Prostate gland (tissue), 2 donors: ENCODE measurements at regions not wholly inside any gene's neighbourhood (a gene's known extent, or its start where the extent isn't known, plus 50 kb on each side); places are given as distances from the start of the nearest gene placed in this dataset.

Experiments
- DNase-seq: peaks from one replicate; pipeline ENCODE4 v3.0.0-alpha.2; 2019; ENCODE audit warnings: low spot score
- H3K27ac ChIP-seq, 2 donors: fragments of 200-600 bp; sonication (generic); 2 replicates each; pipeline ENCODE4 v1.5.1; 2017 to 2019
- H3K27me3 ChIP-seq: fragments of 200-600 bp; sonication (generic); replicated peaks from 2 replicates; pipeline ENCODE4 v1.5.1; 2019; ENCODE audit not compliant: insufficient read depth
- H3K36me3 ChIP-seq, 2 donors: fragments of 200-600 bp; sonication (generic); 1 replicate in 1 of 2; 2 replicates in 1 of 2; pipeline versions ENCODE4 v1.5.1 to v1.8.1; 2017 to 2019
- H3K4me1 ChIP-seq: fragments of 200-600 bp; sonication (generic); replicated peaks from 2 replicates; pipeline ENCODE4 v1.5.1; 2019
- H3K4me3 ChIP-seq, 2 donors: fragments of 200-600 bp; sonication (generic); 2 replicates each; pipeline ENCODE4 v1.5.1; 2017 to 2019
- H3K9me3 ChIP-seq: fragments of 200-600 bp; sonication (generic); 2 replicates; pipeline ENCODE4 v1.5.1; 2017
- POLR2A ChIP-seq: fragments of 450-650 bp; IDR thresholded peaks from one replicate; pipeline ENCODE4 v1.6.1; 2016; ENCODE audit warnings: antibody characterized with exemption, mild to moderate bottlenecking
- POLR2AphosphoS5 ChIP-seq: sonication (generic); formaldehyde crosslinking; IDR thresholded peaks from one replicate; pipeline ENCODE4 v1.6.1; 2017; ENCODE audit warnings: antibody characterized with exemption
- WGBS: methylation state at CpG from one replicate; pipeline ENCODE4 v1.1.5; 2018; 5-methylcytosine and 5-hydroxymethylcytosine counted together
- intact Hi-C: fragments of 100-400 bp; cut with DNase I; formaldehyde crosslinking; loops from one replicate; pipeline ENCODE4 v1.14.2; 2022
- TF ChIP-seq, protein P1 (sequence below), 4 experiments: fragments of 200-600 bp in 2 of 4; fragments of 450-650 bp in 2 of 4; sonication (generic) in 2 of 4; IDR thresholded peaks; 1 replicate in 3 of 4; 2 replicates in 1 of 4; pipeline ENCODE4 v1.5.1; 2016 to 2019; ENCODE audit warnings: antibody characterized with exemption in 4 of 4, mild to moderate bottlenecking in 2 of 4, moderate library complexity in 2 of 4

DNA sequence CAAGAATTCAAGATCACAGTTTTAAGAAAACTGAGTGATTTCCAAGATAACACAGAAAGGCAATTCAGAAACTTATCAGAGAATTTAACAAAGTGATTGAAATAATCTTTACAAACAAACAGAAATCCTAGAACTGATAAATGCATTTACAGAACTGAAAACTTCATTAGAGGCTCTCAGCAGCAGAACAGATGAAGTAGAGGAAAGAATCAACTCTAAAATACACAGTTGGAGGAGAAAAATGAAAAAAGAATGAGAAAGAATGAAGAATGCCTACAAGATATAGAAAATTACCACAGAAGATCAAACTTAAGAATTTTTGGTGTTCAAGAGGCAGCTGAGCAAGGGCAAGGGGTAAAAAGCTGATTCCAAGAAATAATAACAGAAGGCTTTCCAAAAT, 168.8 kb downstream of the POLR2M start:
- TF ChIP-seq POLR2A, result no peak
- TF ChIP-seq, protein P1, sequence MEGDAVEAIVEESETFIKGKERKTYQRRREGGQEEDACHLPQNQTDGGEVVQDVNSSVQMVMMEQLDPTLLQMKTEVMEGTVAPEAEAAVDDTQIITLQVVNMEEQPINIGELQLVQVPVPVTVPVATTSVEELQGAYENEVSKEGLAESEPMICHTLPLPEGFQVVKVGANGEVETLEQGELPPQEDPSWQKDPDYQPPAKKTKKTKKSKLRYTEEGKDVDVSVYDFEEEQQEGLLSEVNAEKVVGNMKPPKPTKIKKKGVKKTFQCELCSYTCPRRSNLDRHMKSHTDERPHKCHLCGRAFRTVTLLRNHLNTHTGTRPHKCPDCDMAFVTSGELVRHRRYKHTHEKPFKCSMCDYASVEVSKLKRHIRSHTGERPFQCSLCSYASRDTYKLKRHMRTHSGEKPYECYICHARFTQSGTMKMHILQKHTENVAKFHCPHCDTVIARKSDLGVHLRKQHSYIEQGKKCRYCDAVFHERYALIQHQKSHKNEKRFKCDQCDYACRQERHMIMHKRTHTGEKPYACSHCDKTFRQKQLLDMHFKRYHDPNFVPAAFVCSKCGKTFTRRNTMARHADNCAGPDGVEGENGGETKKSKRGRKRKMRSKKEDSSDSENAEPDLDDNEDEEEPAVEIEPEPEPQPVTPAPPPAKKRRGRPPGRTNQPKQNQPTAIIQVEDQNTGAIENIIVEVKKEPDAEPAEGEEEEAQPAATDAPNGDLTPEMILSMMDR (IDR thresholded peaks at IDR 0.05), result no peak
- no peak for TF ChIP-seq POLR2AphosphoS5
- Histone ChIP-seq H3K36me3 (no peaks in the 10 kb centered on the region), H3K27me3 (no peaks in the 10 kb centered on the region), H3K4me1 (no peaks in the 10 kb centered on the region), H3K4me3 (no peak overlapping the region), H3K27ac (no peak overlapping the region), H3K9me3 (no peaks in the 10 kb centered on the region)
- DNase-seq, result no peak
- intact Hi-C loops, result no loop called here

DNA sequence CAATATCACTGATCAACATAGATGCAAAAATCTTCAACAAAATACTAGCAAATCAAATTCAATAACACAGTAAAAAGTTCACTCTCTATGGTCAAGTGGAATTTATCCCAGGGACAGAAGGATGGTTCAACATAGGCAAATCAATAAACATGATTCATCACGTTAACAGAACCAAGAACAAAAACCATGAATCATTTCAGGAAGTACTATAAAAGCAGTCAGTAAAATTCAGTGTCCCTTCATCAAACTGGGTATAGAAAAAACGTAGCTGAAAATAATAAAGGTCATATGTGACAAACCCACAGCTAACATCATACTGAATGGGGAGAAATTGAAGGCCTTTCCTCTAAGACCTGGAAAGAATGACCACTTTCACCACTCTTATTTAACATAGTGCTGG, 172.1 kb downstream of the POLR2M start:
- TF ChIP-seq, protein P1 (IDR thresholded peaks at IDR 0.05), result no peak
- TF ChIP-seq POLR2AphosphoS5 (no peak), POLR2A (no peak)
- WGBS, result 31% methylated on average over 2 of the region's 2 CpGs
- no peaks in the 10 kb centered on the region for H3K9me3 ChIP-seq
- intact Hi-C loops, result no loop called here
- no peak overlapping the region for H3K4me3 ChIP-seq
- H3K36me3 ChIP-seq, result no peaks in the 10 kb centered on the region
- no peaks in the 10 kb centered on the region for H3K4me1 ChIP-seq
- DNase-seq, result no peak
- H3K27me3 ChIP-seq, result no peaks in the 10 kb centered on the region
- H3K27ac ChIP-seq, result no peak overlapping the region

DNA sequence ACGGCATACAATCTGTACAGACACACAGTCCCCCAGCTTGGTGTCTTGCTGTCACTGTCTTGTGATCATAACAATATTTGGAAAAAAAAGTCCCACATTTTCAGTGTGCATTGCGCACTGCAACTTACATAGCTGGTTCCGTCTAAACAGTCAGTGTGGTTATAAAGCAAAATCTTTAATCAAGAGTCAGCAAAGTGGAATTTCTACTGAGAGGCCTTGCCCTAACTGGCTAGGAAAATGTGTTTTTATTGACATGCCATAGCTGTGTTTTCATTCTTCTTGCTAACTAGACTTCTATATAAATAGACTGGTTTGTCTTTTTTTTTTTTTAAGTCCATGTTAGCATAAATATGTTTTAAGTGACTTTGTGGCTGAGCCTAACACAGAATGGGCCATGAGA, 174.8 kb downstream of the POLR2M start:
- no peaks in the 10 kb centered on the region for H3K4me1 ChIP-seq
- TF ChIP-seq POLR2A (no peak), POLR2AphosphoS5 (no peak)
- TF ChIP-seq, protein P1 (IDR thresholded peaks at IDR 0.05), result no peak

DNA sequence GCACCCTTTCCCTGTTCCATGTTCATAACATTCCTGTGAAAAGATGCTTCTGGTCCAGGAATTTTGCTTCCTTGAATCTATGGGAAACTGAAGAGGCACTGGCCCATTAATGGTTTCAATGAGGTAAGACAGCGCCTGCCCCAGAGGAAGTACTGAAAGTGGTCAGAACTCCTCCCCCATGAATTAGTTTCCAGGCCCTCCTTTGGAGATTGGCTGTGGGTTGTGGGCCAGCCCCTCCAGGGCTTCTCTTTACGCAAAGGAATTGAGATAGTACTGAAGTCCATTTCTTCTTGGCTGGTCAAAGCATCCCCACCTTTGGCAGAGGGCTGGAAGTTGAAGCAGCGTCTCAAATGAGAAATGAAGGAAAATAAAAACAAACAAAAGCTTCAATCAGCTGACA, 175.5 kb downstream of the POLR2M start:
- intact Hi-C loops, result no loop called here
- H3K4me1 ChIP-seq, result no peaks in the 10 kb centered on the region
- no peak for DNase-seq
- 90% methylated on average over 3 of the region's 3 CpGs for WGBS
- no peaks in the 10 kb centered on the region for H3K36me3 ChIP-seq
- no peaks in the 10 kb centered on the region for H3K27me3 ChIP-seq
- TF ChIP-seq, protein P1 (IDR thresholded peaks at IDR 0.05), result no peak
- TF ChIP-seq POLR2AphosphoS5, result no peak
- no peak for TF ChIP-seq POLR2A
- H3K9me3 ChIP-seq, result no peaks in the 10 kb centered on the region
- H3K27ac ChIP-seq, result no peak overlapping the region
- H3K4me3 ChIP-seq, result no peak overlapping the region

More for the DNA sequence above, 174.8 kb downstream of the POLR2M start:
- 96% methylated on average over 3 of the region's 3 CpGs for whole genome bisulfite sequencing
- intact Hi-C loops, result no loop called here
- Histone ChIP-seq H3K4me3 (no peak overlapping the region), H3K27ac (no peak overlapping the region), H3K9me3 (no peaks in the 10 kb centered on the region), H3K36me3 (no peaks in the 10 kb centered on the region), H3K27me3 (no peaks in the 10 kb centered on the region)
- no peak for DNase-seq

DNA sequence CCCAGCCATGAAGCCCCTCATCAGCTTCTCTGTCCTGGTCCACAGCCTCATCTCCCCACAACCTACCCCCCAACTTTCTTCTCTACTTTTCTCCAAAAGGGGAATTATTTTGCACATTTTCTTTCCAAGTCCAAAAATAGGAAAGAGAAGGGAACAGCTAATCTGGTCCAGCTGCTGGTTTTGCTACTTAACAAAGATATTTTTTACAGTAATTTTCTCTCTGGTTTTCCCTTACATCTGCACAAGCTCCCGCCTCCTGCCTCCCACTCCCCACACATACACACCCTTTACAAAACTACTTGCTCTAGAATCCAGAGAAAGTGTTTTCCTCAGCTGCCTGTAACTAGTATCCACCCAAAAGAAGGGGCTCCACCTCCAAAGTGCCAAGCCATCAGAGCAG, 177.2 kb downstream of the POLR2M start:
- 85% methylated on average over 1 of the region's 1 CpG for WGBS
- TF ChIP-seq, protein P1 (IDR thresholded peaks at IDR 0.05), result no peak
- TF ChIP-seq POLR2AphosphoS5, result no peak
- TF ChIP-seq POLR2A, result no peak
- Histone ChIP-seq H3K36me3 (no peaks in the 10 kb centered on the region), H3K4me3 (no peak overlapping the region), H3K27ac (no peak overlapping the region), H3K9me3 (no peaks in the 10 kb centered on the region), H3K4me1 (no peaks in the 10 kb centered on the region), H3K27me3 (no peaks in the 10 kb centered on the region)
- no peak for DNase-seq
- intact Hi-C loops, result no loop called here
